Mammary epithelial cell (primary cell): ENCODE measurements at regions not wholly inside any gene's neighbourhood (a gene's known extent, or its start where the extent isn't known, plus 50 kb on each side); places are given as distances from the start of the nearest gene placed in this dataset.

Source experiments
- EZH2 ChIP-seq: IDR thresholded peaks from 2 replicates; pipeline ENCODE4 v1.6.1; 2012; ENCODE audit warnings: low read length, inconsistent platforms, borderline replicate concordance
- TF ChIP-seq, protein P1 (sequence below), 2 donors: IDR thresholded peaks in 1 of 2; conservative IDR thresholded peaks in 1 of 2; 2 replicates each; pipeline ENCODE4 v1.5.1; 2011 to 2012; ENCODE audit warnings: inconsistent platforms in 2 of 2, low read length in 2 of 2, mild to moderate bottlenecking in 2 of 2, control low read depth in 1 of 2, low read depth in 1 of 2; ENCODE audit not compliant: insufficient read depth in 1 of 2; ENCODE audit errors: extremely low read depth in 1 of 2

DNA sequence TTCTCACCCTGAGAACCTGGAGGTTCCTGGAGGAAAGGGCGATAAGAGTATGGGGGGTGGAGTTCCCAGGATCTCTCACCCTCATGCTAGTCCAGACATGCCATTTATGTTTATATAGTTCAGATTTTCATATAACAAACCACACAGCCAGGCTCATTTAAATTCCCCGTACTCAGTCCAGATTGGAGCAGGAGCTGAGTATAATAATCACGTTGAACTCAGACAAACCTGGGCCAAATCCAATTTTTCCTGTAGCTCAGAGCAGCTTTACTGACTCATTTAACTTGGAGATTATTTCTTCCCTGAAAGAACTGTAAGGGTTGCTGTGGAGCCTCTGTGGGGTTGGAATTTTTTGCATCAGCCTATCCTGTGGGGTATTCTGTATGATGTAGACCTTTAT, 660.8 kb downstream of the TMEM121 start:
- TF ChIP-seq, protein P1, sequence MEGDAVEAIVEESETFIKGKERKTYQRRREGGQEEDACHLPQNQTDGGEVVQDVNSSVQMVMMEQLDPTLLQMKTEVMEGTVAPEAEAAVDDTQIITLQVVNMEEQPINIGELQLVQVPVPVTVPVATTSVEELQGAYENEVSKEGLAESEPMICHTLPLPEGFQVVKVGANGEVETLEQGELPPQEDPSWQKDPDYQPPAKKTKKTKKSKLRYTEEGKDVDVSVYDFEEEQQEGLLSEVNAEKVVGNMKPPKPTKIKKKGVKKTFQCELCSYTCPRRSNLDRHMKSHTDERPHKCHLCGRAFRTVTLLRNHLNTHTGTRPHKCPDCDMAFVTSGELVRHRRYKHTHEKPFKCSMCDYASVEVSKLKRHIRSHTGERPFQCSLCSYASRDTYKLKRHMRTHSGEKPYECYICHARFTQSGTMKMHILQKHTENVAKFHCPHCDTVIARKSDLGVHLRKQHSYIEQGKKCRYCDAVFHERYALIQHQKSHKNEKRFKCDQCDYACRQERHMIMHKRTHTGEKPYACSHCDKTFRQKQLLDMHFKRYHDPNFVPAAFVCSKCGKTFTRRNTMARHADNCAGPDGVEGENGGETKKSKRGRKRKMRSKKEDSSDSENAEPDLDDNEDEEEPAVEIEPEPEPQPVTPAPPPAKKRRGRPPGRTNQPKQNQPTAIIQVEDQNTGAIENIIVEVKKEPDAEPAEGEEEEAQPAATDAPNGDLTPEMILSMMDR (conservative IDR thresholded peaks at IDR 0.05 in 1 of 2, IDR thresholded peaks at IDR 0.05 in 1 of 2; ENCODE audit: extremely low read depth in 1 of 2, insufficient read depth in 1 of 2, low read depth in 1 of 2, low read length in 2 of 2) = no peak
- TF ChIP-seq EZH2 = no peak
